Naive B cell (primary cell): ENCODE measurements at regions not wholly inside any gene's neighbourhood (a gene's known extent, or its start where the extent isn't known, plus 50 kb on each side); places are given as distances from the start of the nearest gene placed in this dataset.

Source experiments
- ATAC-seq, 2 donors: fragments of 150-1000 bp; cut with Tn5 transposase; 2 replicates each; pipeline ENCODE4 v1.10.0; 2021; ENCODE audit warnings: low read depth in 2 of 2, mild to moderate bottlenecking in 2 of 2, moderate library complexity in 2 of 2
- DNase-seq: peaks from one replicate; pipeline ENCODE4 v3.0.0; 2022
- H3K27ac Mint-ChIP-seq, 6 donors: one replicate each; pipeline ENCODE4 v1.8.0; 2020 to 2022; ENCODE audit warnings: mild to moderate bottlenecking in 6 of 6, mixed read lengths in 6 of 6, moderate library complexity in 5 of 6, inconsistent platforms in 2 of 6
- H3K27me3 Mint-ChIP-seq, 3 donors: one replicate each; pipeline ENCODE4 v1.8.0; 2021 to 2022; ENCODE audit warnings: mixed read lengths in 3 of 3, mild to moderate bottlenecking in 1 of 3
- H3K36me3 Mint-ChIP-seq, 2 donors: one replicate each; pipeline ENCODE4 v1.8.0; 2020 to 2022; ENCODE audit warnings: mixed read lengths in 2 of 2, inconsistent platforms in 1 of 2, mild to moderate bottlenecking in 1 of 2
- H3K4me1 Mint-ChIP-seq, 3 donors: one replicate each; pipeline ENCODE4 v1.8.0; 2020 to 2022; ENCODE audit warnings: mixed read lengths in 3 of 3, inconsistent platforms in 1 of 3, mild to moderate bottlenecking in 1 of 3, moderate library complexity in 1 of 3
- H3K4me3 Mint-ChIP-seq, 8 donors: one replicate each; pipeline ENCODE4 v1.8.0; 2020 to 2022; ENCODE audit warnings: mild to moderate bottlenecking in 8 of 8, mixed read lengths in 8 of 8, moderate library complexity in 8 of 8, inconsistent platforms in 2 of 8
- H3K9me3 Mint-ChIP-seq, 7 donors: one replicate each; pipeline ENCODE4 v1.8.0; 2020 to 2022; ENCODE audit warnings: mixed read lengths in 7 of 7, mild to moderate bottlenecking in 5 of 7, inconsistent platforms in 2 of 7, moderate library complexity in 1 of 7

DNA sequence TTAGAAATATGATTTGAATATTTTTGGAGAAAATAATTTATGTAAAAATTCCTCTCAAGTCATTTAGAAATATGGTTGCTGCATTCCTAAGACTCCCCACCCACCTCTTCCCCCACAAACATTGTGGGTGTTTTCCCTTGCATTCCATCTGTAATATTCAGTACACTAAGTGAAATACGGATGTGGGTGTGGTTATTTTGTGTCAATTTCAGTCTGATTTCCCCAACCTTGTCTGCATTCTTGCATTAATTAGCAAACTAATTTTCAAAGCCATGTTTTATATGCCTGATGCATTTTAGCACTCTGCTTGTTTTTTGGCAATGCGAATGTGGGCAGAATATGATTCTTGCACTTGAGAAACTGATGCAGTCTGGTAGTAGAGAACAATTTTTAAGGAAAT lies 408.3 kb upstream of the RGMA start:
- DNase-seq (no peak), ATAC-seq (no peak)
- H3K27ac Mint-ChIP-seq = no peak overlapping the region
- no peaks in the 10 kb centered on the region for H3K36me3 Mint-ChIP-seq
- H3K9me3 Mint-ChIP-seq = no peaks in the 10 kb centered on the region
- no peaks in the 10 kb centered on the region for H3K27me3 Mint-ChIP-seq
- H3K4me3 Mint-ChIP-seq = no peak overlapping the region
- H3K4me1 Mint-ChIP-seq = no peaks in the 10 kb centered on the region

DNA sequence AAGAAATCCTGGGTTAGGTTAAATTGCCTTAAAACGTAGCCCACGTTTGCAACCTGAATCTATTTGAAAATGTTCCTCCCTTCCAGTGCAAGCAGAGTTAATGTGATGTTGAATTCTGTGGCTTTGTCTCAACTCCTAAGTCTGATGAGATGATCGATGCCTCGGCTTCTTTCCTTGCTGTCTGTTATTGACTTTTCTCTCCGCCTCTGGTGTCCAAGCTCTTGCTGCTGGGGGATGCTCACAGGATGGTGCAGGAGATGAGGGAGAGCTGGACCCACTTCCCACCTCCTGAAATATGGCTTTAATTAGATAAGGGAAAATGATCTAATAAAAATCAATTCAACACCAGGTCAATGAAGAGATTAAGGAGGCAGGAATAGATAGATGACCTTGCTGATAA lies 407.9 kb upstream of the RGMA start:
- H3K4me1 Mint-ChIP-seq = no peaks in the 10 kb centered on the region
- no peak for DNase-seq
- H3K36me3 Mint-ChIP-seq = no peaks in the 10 kb centered on the region
- ATAC-seq = no peak
- H3K27me3 Mint-ChIP-seq = no peaks in the 10 kb centered on the region
- no peak overlapping the region for H3K4me3 Mint-ChIP-seq
- H3K9me3 Mint-ChIP-seq = no peaks in the 10 kb centered on the region
- no peak overlapping the region for H3K27ac Mint-ChIP-seq

DNA sequence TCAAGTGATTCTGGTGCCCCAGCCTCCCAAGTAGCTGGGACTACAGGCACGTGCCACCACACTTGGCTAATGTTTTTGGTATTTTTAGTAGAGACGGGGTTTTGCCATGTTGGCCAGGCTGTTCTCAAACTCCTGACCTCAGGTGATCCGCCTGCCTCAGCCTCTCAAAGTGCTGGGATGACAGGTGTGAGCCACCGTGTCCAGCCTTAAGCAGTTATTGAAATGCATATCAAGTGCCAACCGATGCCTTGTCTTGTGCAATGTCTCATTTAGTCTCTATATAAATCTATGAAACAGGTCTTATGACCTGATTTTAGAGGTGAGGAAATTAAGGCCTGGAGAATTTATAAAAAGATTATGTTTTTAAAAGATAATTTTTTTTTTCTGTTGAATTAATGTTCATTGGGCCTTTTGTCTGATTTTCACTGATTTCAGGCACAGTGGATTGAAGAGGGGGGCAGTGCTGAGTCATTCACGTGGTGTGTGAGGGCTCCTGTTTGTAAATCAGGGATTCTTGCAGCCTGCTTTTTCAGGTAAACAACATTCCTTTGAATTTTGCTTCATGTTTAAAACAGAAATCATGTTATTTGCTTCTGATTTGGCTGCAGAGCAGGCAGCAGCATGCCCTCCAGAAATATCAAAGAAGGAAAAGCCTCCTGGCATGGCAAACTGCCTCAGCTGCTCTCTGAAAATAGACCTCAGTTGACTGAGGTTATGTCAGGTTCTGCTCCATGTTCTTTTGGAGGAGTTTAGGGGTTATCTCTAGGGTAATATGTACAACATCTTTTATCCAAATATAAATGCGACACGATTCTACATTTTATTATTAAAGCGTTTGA lies 407.0 kb upstream of the RGMA start:
- ATAC-seq = no peak
- H3K4me1 Mint-ChIP-seq = no peaks in the 10 kb centered on the region

DNA sequence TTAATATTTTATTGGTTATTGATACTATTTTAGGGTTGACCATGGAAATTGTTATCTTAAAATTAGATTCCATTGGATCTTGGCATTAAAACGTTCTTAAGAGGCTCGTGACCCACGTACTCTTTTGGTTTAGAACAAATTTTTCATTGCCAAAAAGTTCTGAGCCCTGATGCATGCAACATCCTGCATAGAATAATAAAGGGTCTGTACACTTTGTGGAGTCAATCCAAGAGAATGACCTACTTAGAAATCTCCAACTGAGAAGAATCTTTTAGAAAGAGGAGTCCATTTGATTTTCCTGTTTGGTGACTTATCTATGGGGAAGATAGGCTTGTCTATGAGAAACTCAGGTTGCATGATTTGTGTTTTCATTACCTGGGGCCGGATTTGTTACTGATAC lies 404.2 kb upstream of the RGMA start:
- Mint-ChIP-seq H3K9me3 (peaks cover 0 to 2% (median 0%) of the 10 kb centered on the region in 7 donors), H3K27ac (peak overlapping the region in 1 of 6 donors; percentile 52), H3K27me3 (no peaks in the 10 kb centered on the region), H3K4me3 (no peak overlapping the region), H3K4me1 (no peaks in the 10 kb centered on the region), H3K36me3 (no peaks in the 10 kb centered on the region)
- ATAC-seq (no peak), DNase-seq (no peak)

More for the DNA sequence above, 407.0 kb upstream of the RGMA start:
- H3K4me3 Mint-ChIP-seq = no peak overlapping the region
- H3K9me3 Mint-ChIP-seq = peaks cover 0 to under 1% (median 0%) of the 10 kb centered on the region in 7 donors
- no peaks in the 10 kb centered on the region for H3K36me3 Mint-ChIP-seq
- H3K27me3 Mint-ChIP-seq = no peaks in the 10 kb centered on the region
- no peak overlapping the region for H3K27ac Mint-ChIP-seq
- DNase-seq = no peak

DNA sequence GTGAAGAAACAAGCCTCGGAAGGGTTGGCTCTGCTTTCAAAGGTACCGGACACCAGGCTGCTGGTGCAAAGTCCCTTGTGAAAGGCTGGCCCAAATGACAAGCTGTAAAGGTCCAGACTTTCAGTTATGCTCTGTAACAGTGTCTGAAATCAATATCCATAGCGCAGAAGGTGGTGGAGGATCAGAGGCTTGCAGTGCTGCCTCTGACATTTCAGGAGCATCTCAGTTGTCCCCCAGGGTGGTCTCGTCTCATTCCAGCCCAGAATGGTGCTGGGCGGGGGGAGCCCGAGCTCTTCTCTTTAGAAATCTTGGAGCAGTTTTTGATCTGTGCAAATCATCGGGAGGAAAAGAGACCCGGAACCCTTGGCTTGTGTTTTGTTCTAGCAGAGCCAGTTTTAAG lies 402.3 kb upstream of the RGMA start:
- no peak overlapping the region for H3K4me3 Mint-ChIP-seq
- no peak overlapping the region for H3K27ac Mint-ChIP-seq
- H3K9me3 Mint-ChIP-seq = peaks cover 0 to 2% (median 0%) of the 10 kb centered on the region in 7 donors
- no peaks in the 10 kb centered on the region for H3K27me3 Mint-ChIP-seq
- H3K36me3 Mint-ChIP-seq = no peaks in the 10 kb centered on the region
- DNase-seq (no peak), ATAC-seq (no peak)
- no peaks in the 10 kb centered on the region for H3K4me1 Mint-ChIP-seq

DNA sequence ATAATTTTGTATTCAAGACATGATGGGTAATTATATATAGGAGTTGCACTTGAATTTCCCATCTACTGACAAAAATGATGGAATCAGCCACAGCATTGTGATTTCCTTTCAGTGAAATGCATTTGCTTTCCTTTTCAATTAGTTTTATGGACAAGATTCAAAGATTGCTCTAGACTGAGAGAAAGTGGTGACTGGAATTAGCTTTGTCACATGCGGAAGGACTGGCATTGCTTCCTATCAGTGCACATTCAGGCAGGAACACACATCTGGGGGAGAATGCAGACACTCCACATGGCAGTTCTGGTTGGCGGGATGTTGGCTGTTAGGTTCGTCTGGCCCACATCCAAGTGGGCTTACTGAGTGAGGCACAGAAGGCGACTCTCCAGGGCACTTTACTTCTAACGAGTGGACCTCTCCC lies 399.3 kb upstream of the RGMA start:
- Mint-ChIP-seq H3K4me3 (no peak overlapping the region), H3K27ac (peak overlapping the region in 2 of 6 donors; percentile 10 to 47), H3K9me3 (peaks cover 0 to 4% (median 0%) of the 10 kb centered on the region in 7 donors), H3K36me3 (no peaks in the 10 kb centered on the region), H3K4me1 (no peaks in the 10 kb centered on the region), H3K27me3 (peaks cover 0 to 4% (median 0%) of the 10 kb centered on the region in 3 donors)
- no peak for DNase-seq
- ATAC-seq = no peak

DNA sequence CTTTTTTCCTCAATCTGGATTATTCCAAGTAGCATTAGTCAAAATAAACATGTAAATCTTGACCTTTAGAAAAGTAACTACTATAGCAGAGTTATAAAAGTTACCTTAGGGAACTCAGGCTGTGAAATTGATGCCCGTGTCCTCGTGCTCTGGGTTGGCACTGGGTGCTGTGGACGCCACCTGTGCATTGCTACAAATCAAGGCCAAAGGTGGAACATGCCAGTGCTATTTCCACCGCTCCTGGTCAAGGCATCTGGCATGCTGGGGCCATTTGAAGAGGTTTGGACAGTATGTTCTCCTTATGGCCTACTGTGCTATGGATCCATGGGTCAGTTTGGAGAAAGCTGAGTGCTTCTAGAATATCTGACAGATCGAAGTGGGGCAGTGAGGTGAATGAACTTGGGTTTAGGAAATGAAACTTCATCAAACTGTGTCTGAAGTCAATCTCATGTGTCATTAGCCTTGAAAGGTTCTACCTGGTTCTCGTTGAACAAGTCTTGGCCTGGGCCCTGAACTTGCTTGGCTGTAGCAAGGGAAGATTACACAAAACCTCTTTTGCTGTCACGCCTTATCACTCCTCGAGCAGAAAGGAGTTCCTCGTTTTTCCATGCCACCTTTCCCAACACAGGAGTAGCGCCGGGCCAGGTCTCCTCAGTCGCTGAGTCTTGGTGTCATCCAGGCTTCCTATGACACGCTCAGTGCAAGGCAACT lies 397.6 kb upstream of the RGMA start:
- Mint-ChIP-seq H3K4me3 (no peak overlapping the region), H3K4me1 (no peaks in the 10 kb centered on the region), H3K9me3 (peaks cover 0 to 4% (median 0%) of the 10 kb centered on the region in 7 donors), H3K27ac (no peak overlapping the region), H3K27me3 (peaks cover 0 to 4% (median 0%) of the 10 kb centered on the region in 3 donors), H3K36me3 (no peaks in the 10 kb centered on the region)
- no peak for ATAC-seq
- DNase-seq = no peak

DNA sequence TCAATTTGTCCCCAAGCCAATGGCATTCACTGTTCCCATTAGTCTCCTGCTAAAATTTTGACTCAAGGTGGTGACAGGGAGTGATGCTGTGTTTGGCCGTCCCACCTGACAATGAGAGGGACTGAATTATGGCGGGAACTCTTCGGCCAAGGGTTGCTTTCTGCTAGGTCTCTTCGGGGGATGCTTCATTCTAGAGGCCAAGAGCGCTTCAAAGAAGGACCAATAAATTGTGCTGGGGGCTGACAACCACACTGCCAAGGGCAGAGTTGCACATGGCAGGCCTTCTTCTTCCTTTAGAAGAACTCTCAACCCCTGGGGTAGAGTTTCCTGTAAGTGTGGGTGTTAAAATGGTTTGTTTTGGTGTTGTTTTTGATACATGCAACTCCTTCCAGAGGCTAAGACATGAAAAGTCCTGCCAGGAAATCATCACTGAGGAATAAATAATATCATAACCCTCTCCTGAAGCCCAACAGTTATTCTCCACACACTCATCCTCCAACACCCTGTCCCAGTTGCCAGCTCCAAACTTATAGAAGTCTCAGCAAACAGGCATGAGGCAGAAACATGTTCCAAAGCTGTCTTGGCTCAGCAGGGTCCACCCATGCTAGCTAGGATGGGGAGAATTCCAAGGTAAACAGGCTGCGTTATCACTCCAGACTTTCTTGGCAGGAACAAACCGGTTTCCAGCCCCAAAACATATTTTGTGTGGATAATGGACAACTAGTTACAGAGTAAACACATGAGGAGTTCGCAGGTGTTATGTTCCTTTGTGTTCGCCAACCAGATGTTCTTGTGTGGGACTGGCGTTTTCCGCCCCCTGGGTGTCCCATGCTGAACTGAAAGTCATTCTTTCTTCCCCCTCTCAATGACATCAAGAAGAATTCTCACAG lies 396.7 kb upstream of the RGMA start:
- ATAC-seq = no peak
- Mint-ChIP-seq H3K36me3 (no peaks in the 10 kb centered on the region), H3K27ac (no peak overlapping the region), H3K4me3 (no peak overlapping the region), H3K4me1 (no peaks in the 10 kb centered on the region), H3K9me3 (peaks cover 0 to 4% (median 0%) of the 10 kb centered on the region in 7 donors), H3K27me3 (peaks cover 0 to 4% (median 0%) of the 10 kb centered on the region in 3 donors)
- DNase-seq = no peak

DNA sequence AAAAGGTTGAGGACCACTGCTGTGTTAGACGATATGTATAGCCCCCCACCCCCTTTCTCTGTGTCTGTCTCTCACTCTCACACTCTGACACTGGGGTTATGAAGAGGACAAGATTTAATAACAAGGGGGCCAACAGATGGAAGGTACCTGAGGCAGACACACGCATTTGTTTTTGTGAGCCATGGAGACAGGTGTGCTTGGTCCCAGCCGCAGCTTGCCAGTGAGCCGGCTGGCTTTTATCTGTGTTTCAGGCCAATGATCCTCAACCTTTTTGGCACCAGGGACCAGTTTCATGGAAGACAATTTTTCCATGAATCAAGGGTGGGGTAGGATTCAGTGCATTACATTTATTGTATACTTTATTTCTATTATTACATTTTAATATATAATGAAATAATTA lies 394.9 kb upstream of the RGMA start:
- Mint-ChIP-seq H3K4me1 (no peaks in the 10 kb centered on the region), H3K4me3 (no peak overlapping the region), H3K9me3 (peaks cover 0 to 4% (median 0%) of the 10 kb centered on the region in 7 donors), H3K27me3 (peaks cover 0 to 4% (median 0%) of the 10 kb centered on the region in 3 donors), H3K27ac (no peak overlapping the region), H3K36me3 (no peaks in the 10 kb centered on the region)
- no peak for ATAC-seq
- DNase-seq = no peak

DNA sequence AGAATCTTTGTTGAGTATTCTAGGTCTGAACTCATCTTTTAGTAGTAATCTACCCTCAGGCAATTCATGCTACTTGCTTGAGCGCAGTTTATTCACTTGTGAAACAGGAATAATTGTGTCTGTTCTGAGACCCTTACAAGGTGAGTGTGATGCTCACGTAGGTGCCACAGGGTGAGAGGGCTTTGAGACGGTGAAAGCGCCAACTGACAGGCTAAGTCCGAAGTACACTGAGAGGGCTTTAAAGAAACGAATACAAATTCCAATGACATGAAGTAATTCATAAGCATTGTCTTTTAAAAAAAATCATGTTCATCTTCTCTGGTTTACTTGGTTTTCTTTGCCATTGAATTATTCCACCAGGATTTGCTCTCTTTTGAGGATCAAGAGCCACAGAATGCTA lies 393.7 kb upstream of the RGMA start:
- Mint-ChIP-seq H3K4me3 (no peak overlapping the region), H3K4me1 (no peaks in the 10 kb centered on the region)

DNA sequence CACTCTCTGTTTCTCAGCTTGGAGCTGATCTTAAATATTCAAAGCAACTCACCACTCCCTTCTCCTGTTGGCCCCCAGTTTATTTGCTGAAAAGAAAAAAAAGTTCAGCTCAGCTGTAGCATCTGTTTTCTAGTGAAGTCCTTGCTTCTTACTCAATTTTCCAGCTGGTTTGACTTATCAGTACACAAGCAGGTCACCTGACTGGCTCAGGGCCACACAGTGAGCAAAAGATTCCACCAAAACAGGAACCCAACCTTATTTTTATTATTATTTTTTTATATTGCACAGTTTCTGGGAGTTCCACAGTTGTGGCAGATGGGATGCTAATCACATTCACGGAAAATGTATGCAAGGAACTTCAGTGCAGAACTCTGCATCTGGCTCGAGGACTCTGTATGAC lies 390.7 kb upstream of the RGMA start:
- no peak for DNase-seq
- H3K27me3 Mint-ChIP-seq = peaks cover 0 to 2% (median 0%) of the 10 kb centered on the region in 3 donors
- no peak for ATAC-seq
- no peak overlapping the region for H3K4me3 Mint-ChIP-seq
- no peaks in the 10 kb centered on the region for H3K4me1 Mint-ChIP-seq
- peaks cover 0 to 9% (median 0%) of the 10 kb centered on the region in 7 donors for H3K9me3 Mint-ChIP-seq
- H3K27ac Mint-ChIP-seq = no peak overlapping the region
- H3K36me3 Mint-ChIP-seq = no peaks in the 10 kb centered on the region

More for the DNA sequence above, 393.7 kb upstream of the RGMA start:
- no peak for ATAC-seq
- Mint-ChIP-seq H3K9me3 (peaks cover 0 to 10% (median 0%) of the 10 kb centered on the region in 7 donors), H3K36me3 (no peaks in the 10 kb centered on the region), H3K27ac (no peak overlapping the region), H3K27me3 (peaks cover 0 to 4% (median 0%) of the 10 kb centered on the region in 3 donors)
- no peak for DNase-seq

DNA sequence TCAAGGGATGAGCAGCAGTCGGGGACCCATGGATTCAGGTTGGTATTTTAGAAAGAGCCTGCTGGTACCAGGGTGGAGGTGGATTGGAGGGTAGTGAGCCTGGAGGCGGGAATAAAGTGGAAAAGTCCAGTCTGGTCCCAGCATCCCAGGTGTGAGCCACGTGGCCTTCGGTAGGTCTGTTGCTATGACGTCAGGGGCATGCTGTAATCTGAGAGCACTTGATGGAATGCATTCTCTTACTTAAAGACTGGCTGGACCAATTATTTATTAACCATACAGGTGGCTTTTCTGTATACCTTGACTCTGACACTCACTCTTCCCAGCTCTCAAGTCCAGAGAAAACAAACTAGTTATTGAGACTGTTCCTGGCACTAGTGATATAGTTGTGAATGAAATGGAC lies 389.9 kb upstream of the RGMA start:
- H3K9me3 Mint-ChIP-seq = peaks cover 0 to 7% (median 0%) of the 10 kb centered on the region in 7 donors
- H3K4me1 Mint-ChIP-seq = no peaks in the 10 kb centered on the region
- no peak overlapping the region for H3K27ac Mint-ChIP-seq
- no peak for ATAC-seq
- H3K36me3 Mint-ChIP-seq = no peaks in the 10 kb centered on the region
- H3K27me3 Mint-ChIP-seq = no peaks in the 10 kb centered on the region
- no peak for DNase-seq
- peak overlapping the region in 1 of 8 donors; percentile 6 for H3K4me3 Mint-ChIP-seq

DNA sequence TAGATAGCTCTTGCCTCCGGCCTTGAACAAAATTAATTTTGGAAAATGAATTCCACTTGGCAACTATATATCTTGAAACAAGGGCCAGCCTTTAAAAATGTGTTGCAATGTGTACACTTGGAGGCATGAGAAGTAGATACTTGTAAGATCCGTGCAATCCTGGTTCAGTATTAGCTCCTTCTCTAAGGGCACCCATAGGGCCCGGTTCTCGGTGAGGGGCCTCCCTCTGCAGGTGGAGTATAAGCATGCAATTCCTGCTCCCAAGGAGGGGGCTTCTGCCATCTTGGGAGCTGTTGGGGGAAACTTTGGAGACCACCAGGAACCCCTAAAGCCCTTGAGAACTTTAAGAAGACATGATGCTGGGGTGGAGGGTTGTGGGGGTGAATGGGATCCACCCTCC lies 388.7 kb upstream of the RGMA start:
- Mint-ChIP-seq H3K36me3 (no peaks in the 10 kb centered on the region), H3K4me3 (no peak overlapping the region), H3K27ac (no peak overlapping the region), H3K27me3 (no peaks in the 10 kb centered on the region), H3K9me3 (peaks cover 0 to 7% (median 0%) of the 10 kb centered on the region in 7 donors), H3K4me1 (no peaks in the 10 kb centered on the region)
- ATAC-seq (no peak), DNase-seq (no peak)
